ENCODE measurements at regions not wholly inside any gene's neighbourhood (a gene's known extent, or its start where the extent isn't known, plus 50 kb on each side); places are given as distances from the start of the nearest gene placed in this dataset.
"Not testable (repeated sequence)": the region's sequence is repeated elsewhere in the genome, so short reads cannot be mapped to it uniquely, and the experiment has no call there.

DNA sequence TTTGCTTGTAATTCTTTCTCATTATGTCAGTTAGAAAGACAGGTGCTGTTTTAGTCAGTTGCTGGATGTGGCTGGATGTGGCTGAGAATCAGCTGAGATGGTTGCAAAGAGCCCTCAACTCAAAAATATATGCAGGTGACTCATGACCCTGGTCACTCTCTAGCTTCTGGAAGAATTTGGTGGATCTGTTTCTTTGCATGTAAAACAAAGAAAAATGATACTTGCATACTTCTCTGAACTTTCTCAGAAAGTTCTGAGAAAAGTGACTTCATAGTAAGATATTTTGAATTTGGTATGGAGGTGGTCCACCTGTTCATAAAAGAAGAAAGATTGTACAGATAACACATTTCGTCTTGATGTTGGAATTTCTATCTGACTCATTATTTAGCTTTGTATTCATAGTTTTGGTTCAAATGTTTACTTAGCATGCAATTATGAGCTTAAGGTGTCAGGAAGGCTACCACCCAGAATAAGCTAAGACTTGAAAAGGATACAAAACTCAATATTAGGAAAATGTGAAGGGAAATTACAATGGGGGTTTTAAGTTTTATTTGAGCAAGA is 163.2 kb upstream of the OLIG3 start:
- DNase-seq, result no peak

DNA sequence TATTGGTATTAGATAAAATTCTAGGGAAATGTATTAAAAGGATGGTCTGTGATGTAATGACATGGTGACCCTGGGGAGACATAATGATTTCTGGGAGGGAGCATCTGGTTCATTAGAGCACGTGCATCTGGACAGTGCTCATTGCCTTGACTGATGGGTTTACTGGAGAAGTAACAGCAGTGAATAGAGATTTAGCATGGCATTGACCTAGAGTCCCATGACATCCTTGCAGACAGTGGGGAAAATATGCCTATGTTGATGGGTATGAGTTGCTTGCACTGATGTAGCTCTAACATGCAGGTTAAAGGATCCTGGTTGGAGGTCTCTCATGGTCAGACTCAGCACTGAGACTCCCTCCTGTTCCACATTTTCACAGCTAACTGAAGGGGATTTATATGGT is 164.1 kb upstream of the OLIG3 start:
- no peak for DNase-seq

- DNase-seq, result no peak
Measured at GRCh38 chr6:137659871-137660270, 165.7 kb upstream of the OLIG3 start.

- DNase-seq, result no peak
Measured at GRCh38 chr6:137660296-137660731, 166.1 kb upstream of the OLIG3 start.

DNA sequence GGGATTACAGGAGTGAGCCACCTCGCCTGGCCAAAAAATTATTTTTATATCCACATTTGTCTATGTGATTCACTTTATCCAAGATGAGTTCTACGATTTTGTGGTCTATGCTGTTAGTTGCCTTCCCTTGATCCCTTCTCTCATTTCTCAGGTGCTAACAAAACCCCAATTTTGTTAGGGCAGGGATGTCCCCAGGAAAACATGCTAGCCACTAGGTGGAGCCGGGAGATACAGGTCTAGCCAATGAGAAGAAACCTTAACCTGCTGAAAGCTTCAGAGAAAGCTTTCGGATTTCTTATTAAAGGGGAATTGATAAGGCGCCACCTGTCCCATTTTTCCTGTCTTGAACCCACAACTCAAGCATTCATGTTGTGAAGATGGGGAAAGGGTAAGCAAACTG is 167.4 kb upstream of the OLIG3 start:
- DNase-seq, result peak; percentile 22 to 24

- DNase-seq, result no peak
Measured at GRCh38 chr6:137664183-137664582, 170.0 kb upstream of the OLIG3 start.

DNA sequence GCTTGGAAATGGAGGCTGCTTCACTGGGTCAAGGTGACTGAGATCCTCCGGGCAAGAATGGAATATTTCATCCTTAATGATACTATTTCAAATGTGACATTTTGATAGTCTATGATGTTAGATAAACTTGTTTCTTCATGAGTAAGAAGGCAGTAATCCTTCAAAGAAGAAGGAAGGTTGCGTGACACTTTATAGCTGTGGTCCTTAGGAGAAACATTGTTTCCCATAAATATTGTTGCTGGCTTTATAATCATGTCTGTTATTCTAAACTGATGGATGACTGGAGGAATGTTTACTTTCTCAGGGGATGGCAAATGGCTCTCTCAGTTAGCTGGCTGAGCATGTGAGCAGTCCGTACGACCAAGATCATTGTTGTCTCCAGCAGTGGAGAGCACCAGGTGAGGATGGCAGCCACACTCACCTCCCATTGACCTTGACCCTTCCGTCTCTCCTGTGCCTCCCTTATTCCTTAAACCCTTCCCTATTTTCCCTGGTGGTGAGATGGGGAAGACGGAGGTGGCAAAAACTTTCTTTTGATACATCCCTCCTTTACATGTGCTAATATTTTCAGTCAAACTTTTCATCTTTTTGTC is 171.2 kb upstream of the OLIG3 start:
- no peak for DNase-seq

- DNase-seq, result no peak
Measured at GRCh38 chr6:137666202-137666774, 172.1 kb upstream of the OLIG3 start.

DNA sequence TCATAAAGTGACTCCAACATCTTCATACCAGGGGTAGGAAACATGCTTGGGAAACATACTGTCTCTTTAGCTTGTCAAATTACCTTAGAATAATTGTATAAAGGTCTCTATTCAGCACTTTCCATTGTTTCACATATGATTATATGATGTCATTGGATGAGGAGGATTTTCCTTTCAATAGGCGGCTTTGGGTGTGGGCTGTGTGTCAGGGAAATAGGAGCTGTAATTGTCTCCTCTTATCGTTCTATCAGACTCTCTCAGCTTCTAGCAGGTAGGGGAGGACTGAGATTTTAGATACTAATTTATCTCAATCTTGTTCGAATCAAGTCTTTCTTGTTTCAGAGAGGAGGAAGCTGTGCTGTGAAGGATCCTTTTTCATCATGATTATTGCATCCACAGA is 179.4 kb upstream of the OLIG3 start:
- DNase-seq, result no peak

- no peak for DNase-seq
Measured at GRCh38 chr6:137676888-137677287, 182.7 kb upstream of the OLIG3 start.

DNA sequence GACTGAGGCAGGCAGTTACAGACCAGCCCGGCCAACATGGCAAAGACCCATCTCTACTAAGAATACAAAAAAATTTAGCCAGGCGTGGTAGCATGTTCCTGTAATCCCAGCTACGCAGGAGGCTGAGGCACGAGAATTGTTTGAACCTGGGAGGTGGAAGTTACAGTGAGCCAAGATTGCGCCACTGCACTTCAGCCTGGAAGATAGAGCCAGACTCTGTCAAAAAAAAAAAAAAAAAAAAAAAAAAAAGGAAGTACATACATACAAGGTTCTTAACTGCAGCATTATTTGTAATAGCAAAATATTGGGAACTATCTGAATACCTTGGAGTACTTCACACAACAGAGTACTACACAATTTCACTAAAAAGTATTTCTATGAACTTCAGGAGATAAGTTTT is 183.5 kb upstream of the OLIG3 start:
- no peak for DNase-seq

GRCh38 chr6:137678451-137678850 is 184.3 kb upstream of the OLIG3 start:
- no peak for DNase-seq

DNA sequence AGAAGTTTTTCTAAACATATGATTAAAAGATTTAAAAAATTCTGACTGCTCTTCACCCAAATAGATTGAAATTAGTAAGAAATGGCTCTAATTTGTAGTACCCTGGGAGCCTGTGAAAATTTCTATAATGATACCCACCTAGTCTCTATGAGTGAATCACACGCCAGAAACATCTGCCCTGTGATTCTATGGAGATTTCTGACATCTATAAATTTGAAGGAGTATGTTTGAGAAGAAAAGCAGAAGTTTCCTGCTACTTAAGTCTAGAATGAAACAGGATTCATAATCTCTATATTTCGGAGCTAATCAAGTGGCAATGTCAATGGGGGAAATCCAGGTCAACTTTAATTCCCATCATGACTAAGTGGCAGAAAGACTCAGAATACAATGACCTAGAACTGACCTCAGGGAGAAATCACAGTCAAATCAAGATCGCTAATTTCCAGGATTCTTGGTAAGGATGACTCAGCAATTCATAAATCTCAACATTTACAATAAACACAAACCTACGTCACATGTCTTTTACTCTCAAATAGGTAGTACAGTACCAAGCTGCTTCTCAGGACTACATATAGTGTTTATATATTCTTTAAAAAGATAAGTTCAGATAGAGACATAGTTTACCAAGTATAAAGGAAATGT is 186.2 kb upstream of the TNFAIP3 start:
- no peak for DNase-seq

- no peak for DNase-seq
Measured at GRCh38 chr6:137681445-137682009, 185.5 kb upstream of the TNFAIP3 start.

DNA sequence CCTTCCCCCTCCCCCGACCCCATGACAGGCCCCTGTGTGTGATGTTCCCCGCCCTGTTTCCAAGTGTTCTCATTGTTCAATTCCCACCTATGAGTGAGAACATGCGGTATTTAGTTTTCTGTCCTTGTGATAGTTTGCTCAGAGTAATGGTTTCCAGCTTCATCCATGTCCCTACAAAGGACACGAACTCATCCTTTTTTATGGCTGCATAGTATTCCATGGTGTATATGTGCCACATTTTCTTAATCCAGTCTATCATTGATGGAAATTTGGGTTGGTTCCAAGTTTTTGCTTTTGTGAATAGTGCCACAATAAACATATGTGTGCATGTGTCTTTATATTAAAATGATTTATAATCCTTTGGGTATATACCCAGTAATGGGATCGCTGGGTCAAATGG is 184.4 kb upstream of the TNFAIP3 start:
- DNase-seq, result not testable (repeated sequence)

- DNase-seq, result no peak
Measured at GRCh38 chr6:137683916-137684315, 183.1 kb upstream of the TNFAIP3 start.

GRCh38 chr6:137685798-137686375 is 181.2 kb upstream of the TNFAIP3 start:
- DNase-seq, result no peak

DNA sequence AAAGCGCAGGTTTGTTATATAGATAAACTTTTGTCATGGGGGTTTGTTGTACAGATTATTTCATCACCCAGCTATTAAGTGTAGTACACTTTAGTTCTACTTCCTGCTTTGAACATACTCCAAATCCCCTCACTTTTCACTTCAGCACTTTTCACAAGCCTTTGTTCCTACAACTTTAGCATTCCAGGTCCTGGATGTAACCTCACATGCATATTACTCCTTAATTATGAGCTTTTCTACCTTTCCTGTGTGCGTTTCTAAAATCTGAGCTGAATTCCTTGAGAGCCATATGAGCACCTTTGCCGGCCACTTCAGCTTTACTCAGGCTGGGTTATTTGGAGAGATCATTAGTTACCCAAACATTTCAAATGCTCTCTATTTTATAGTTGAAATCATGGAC is 179.2 kb upstream of the TNFAIP3 start:
- DNase-seq, result no peak

DNA sequence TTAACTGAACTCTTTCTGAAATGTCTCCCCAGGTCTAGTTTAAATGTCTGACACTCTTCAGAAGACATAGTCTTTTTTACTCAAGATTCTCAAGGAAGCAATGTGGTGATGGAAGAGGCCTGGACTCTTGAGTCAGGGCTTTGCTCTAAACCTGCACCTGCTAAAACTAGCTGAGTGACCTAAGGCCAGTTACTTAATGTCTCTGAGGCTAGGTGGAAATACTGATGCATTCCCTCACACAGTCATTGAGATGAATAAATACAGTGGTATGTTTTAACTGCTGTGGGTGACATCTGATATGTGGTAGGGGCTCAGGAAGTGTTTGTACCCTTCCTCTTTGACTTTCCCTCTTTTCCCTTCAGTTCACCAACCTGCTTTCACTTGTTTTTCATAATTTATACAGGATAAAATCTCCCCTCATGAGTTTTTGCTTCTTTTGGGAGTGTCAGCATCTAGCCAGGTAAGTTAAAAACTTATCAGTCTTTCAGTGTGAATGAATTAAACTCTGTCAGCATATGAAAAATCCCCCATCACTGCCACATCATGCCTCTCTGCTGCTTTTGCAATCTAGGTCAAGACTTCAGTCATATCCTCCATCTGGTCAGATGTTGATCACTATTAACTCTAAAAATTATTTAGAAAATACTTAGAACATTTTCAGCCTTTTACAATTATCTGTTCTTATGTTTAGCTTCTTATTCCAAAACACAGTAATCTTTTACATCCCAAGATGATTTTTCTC is 178.7 kb upstream of the TNFAIP3 start:
- DNase-seq, result no peak

DNA sequence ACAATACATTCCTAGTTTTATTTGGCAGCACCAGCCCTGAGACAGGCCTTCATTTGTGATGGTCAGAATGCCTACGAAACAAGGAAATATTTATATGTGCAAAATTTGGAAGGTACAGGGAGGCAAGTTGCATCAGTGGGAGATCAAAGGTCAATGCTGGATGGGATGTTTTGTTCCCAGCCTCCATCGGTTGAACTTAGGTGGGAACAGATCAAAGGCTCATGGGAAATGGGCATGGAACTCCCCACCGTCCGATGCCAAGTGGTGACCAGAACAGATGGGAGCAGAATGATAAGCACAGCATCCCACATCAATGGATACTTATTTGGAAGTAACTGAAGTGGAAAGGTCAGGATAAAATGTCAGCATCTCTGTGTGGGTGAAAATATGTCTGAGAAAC is 177.7 kb upstream of the TNFAIP3 start:
- no peak for DNase-seq

DNA sequence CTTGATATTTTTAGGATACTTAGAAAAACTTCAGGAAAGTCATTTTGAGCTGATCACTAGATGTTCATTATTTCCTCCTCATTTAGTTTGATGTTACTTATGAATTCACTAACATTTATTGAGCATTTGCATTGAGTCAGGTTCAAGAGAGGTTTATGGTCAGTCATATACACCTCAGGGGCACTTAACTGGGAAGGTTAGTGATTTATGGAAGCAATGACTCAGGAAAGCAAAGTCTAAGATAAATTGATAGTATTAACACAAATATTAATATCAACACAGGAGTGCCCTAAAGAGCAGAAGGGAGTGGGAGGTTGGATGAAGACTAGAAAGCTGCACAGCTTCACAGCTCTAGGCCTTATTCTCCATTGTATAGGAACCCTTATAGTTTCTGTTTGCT is 177.0 kb upstream of the TNFAIP3 start:
- no peak for DNase-seq

- no peak for DNase-seq
Measured at GRCh38 chr6:137690721-137691120, 176.3 kb upstream of the TNFAIP3 start.

- no peak for DNase-seq
Measured at GRCh38 chr6:137692308-137692707, 174.8 kb upstream of the TNFAIP3 start.
